ENCODE measurements at regions not wholly inside any gene's neighbourhood (a gene's known extent, or its start where the extent isn't known, plus 50 kb on each side); places are given as distances from the start of the nearest gene placed in this dataset.
A peak's percentile ranks its signal among the peaks of the same experiment; 100 is the strongest.

GRCh38 chr12:59010941-59011340 is 90.6 kb upstream of the LRIG3 start:
- Histone ChIP-seq H3K27me3 (ENCODE audit: control insufficient read depth, insufficient read depth, low read length) (no peaks in the 10 kb centered on the region), H3K4me1 (ENCODE audit: control insufficient read depth, insufficient read depth, low read length) (no peaks in the 10 kb centered on the region), H3K27ac (ENCODE audit: low read depth, low read length) (no peak overlapping the region), H3K4me3 (ENCODE audit: low read depth, low read length) (no peak overlapping the region), H3K36me3 (ENCODE audit: control insufficient read depth, insufficient read depth, low read length) (no peaks in the 10 kb centered on the region), H3K9me3 (ENCODE audit: control insufficient read depth, insufficient read depth, low read length) (no peaks in the 10 kb centered on the region)
- DNase-seq (ENCODE audit: low read depth in 4 of 6, low spot score in 6 of 6) = no peak
- 90% methylated on average over 2 of the region's 3 CpGs for WGBS (ENCODE audit: insufficient coverage)

GRCh38 chr12:59010118-59010517 is 89.8 kb upstream of the LRIG3 start:
- Histone ChIP-seq H3K4me3 (ENCODE audit: low read depth, low read length) (no peak overlapping the region), H3K27me3 (ENCODE audit: control insufficient read depth, insufficient read depth, low read length) (no peaks in the 10 kb centered on the region), H3K27ac (ENCODE audit: low read depth, low read length) (no peak overlapping the region), H3K36me3 (ENCODE audit: control insufficient read depth, insufficient read depth, low read length) (no peaks in the 10 kb centered on the region), H3K9me3 (ENCODE audit: control insufficient read depth, insufficient read depth, low read length) (no peaks in the 10 kb centered on the region), H3K4me1 (ENCODE audit: control insufficient read depth, insufficient read depth, low read length) (no peaks in the 10 kb centered on the region)
- WGBS (ENCODE audit: insufficient coverage) = 84% methylated on average over 5 of the region's 5 CpGs
- DNase-seq (ENCODE audit: low read depth in 4 of 6, low spot score in 6 of 6) = peak in 1 of 6 donors; percentile 10

- Histone ChIP-seq H3K27ac (ENCODE audit: low read depth, low read length) (no peak overlapping the region), H3K27me3 (ENCODE audit: control insufficient read depth, insufficient read depth, low read length) (no peaks in the 10 kb centered on the region), H3K36me3 (ENCODE audit: control insufficient read depth, insufficient read depth, low read length) (no peaks in the 10 kb centered on the region), H3K4me1 (ENCODE audit: control insufficient read depth, insufficient read depth, low read length) (no peaks in the 10 kb centered on the region), H3K9me3 (ENCODE audit: control insufficient read depth, insufficient read depth, low read length) (no peaks in the 10 kb centered on the region), H3K4me3 (ENCODE audit: low read depth, low read length) (no peak overlapping the region)
- WGBS (ENCODE audit: insufficient coverage) = 83% methylated on average over 1 of the region's 3 CpGs
- no peak for DNase-seq (ENCODE audit: low read depth in 4 of 6, low spot score in 6 of 6)
Measured at GRCh38 chr12:59007620-59008019, 87.3 kb upstream of the LRIG3 start.

GRCh38 chr12:59005193-59005955 is 85.1 kb upstream of the LRIG3 start:
- no peaks in the 10 kb centered on the region for H3K27me3 ChIP-seq (ENCODE audit: control insufficient read depth, insufficient read depth, low read length)
- peak in 1 of 6 donors; percentile 33 for DNase-seq (ENCODE audit: low read depth in 4 of 6, low spot score in 6 of 6)
- H3K4me3 ChIP-seq (ENCODE audit: low read depth, low read length) = no peak overlapping the region
- H3K27ac ChIP-seq (ENCODE audit: low read depth, low read length) = peak overlapping the region; percentile 10
- H3K4me1 ChIP-seq (ENCODE audit: control insufficient read depth, insufficient read depth, low read length) = no peaks in the 10 kb centered on the region
- WGBS (ENCODE audit: insufficient coverage) = no CpG with 5 or more reads among the region's 4 CpGs
- no peaks in the 10 kb centered on the region for H3K9me3 ChIP-seq (ENCODE audit: control insufficient read depth, insufficient read depth, low read length)
- H3K36me3 ChIP-seq (ENCODE audit: control insufficient read depth, insufficient read depth, low read length) = no peaks in the 10 kb centered on the region

GRCh38 chr12:59004456-59004855 is 84.2 kb upstream of the LRIG3 start:
- H3K27ac ChIP-seq (ENCODE audit: low read depth, low read length) = no peak overlapping the region
- no peaks in the 10 kb centered on the region for H3K4me1 ChIP-seq (ENCODE audit: control insufficient read depth, insufficient read depth, low read length)
- no peaks in the 10 kb centered on the region for H3K9me3 ChIP-seq (ENCODE audit: control insufficient read depth, insufficient read depth, low read length)
- H3K27me3 ChIP-seq (ENCODE audit: control insufficient read depth, insufficient read depth, low read length) = no peaks in the 10 kb centered on the region
- DNase-seq (ENCODE audit: low read depth in 4 of 6, low spot score in 6 of 6) = peak in 1 of 6 donors; percentile 59
- no peaks in the 10 kb centered on the region for H3K36me3 ChIP-seq (ENCODE audit: control insufficient read depth, insufficient read depth, low read length)
- WGBS (ENCODE audit: insufficient coverage) = no CpG with 5 or more reads among the region's 2 CpGs
- no peak overlapping the region for H3K4me3 ChIP-seq (ENCODE audit: low read depth, low read length)

GRCh38 chr12:58995666-58996363 is 75.5 kb upstream of the LRIG3 start:
- Histone ChIP-seq H3K27ac (ENCODE audit: low read depth, low read length) (no peak overlapping the region), H3K9me3 (ENCODE audit: control insufficient read depth, insufficient read depth, low read length) (no peaks in the 10 kb centered on the region), H3K27me3 (ENCODE audit: control insufficient read depth, insufficient read depth, low read length) (no peaks in the 10 kb centered on the region), H3K36me3 (ENCODE audit: control insufficient read depth, insufficient read depth, low read length) (no peaks in the 10 kb centered on the region), H3K4me1 (ENCODE audit: control insufficient read depth, insufficient read depth, low read length) (no peaks in the 10 kb centered on the region), H3K4me3 (ENCODE audit: low read depth, low read length) (no peak overlapping the region)
- no peak for DNase-seq (ENCODE audit: low read depth in 4 of 6, low spot score in 6 of 6)
- 100% methylated on average over 2 of the region's 3 CpGs for WGBS (ENCODE audit: insufficient coverage)

- Histone ChIP-seq H3K4me1 (ENCODE audit: control insufficient read depth, insufficient read depth, low read length) (no peaks in the 10 kb centered on the region), H3K27ac (ENCODE audit: low read depth, low read length) (no peak overlapping the region), H3K36me3 (ENCODE audit: control insufficient read depth, insufficient read depth, low read length) (no peaks in the 10 kb centered on the region), H3K4me3 (ENCODE audit: low read depth, low read length) (no peak overlapping the region), H3K9me3 (ENCODE audit: control insufficient read depth, insufficient read depth, low read length) (no peaks in the 10 kb centered on the region), H3K27me3 (ENCODE audit: control insufficient read depth, insufficient read depth, low read length) (no peaks in the 10 kb centered on the region)
- DNase-seq (ENCODE audit: low read depth in 4 of 6, low spot score in 6 of 6) = no peak
- 100% methylated on average over 1 of the region's 1 CpG for WGBS (ENCODE audit: insufficient coverage)
Measured at GRCh38 chr12:58988643-58989344, 68.5 kb upstream of the LRIG3 start.

- Histone ChIP-seq H3K27me3 (ENCODE audit: control insufficient read depth, insufficient read depth, low read length) (no peaks in the 10 kb centered on the region), H3K27ac (ENCODE audit: low read depth, low read length) (no peak overlapping the region), H3K9me3 (ENCODE audit: control insufficient read depth, insufficient read depth, low read length) (no peaks in the 10 kb centered on the region), H3K4me3 (ENCODE audit: low read depth, low read length) (no peak overlapping the region), H3K36me3 (ENCODE audit: control insufficient read depth, insufficient read depth, low read length) (no peaks in the 10 kb centered on the region), H3K4me1 (ENCODE audit: control insufficient read depth, insufficient read depth, low read length) (no peaks in the 10 kb centered on the region)
- no peak for DNase-seq (ENCODE audit: low read depth in 4 of 6, low spot score in 6 of 6)
- 60% methylated on average over 1 of the region's 3 CpGs for WGBS (ENCODE audit: insufficient coverage)
Measured at GRCh38 chr12:58981961-58982360, 61.7 kb upstream of the LRIG3 start.

- no peaks in the 10 kb centered on the region for H3K27me3 ChIP-seq (ENCODE audit: control insufficient read depth, insufficient read depth, low read length)
- no peak overlapping the region for H3K27ac ChIP-seq (ENCODE audit: low read depth, low read length)
- no peaks in the 10 kb centered on the region for H3K9me3 ChIP-seq (ENCODE audit: control insufficient read depth, insufficient read depth, low read length)
- H3K4me1 ChIP-seq (ENCODE audit: control insufficient read depth, insufficient read depth, low read length) = no peaks in the 10 kb centered on the region
- H3K36me3 ChIP-seq (ENCODE audit: control insufficient read depth, insufficient read depth, low read length) = no peaks in the 10 kb centered on the region
- no CpG with 5 or more reads among the region's 1 CpG for WGBS (ENCODE audit: insufficient coverage)
- H3K4me3 ChIP-seq (ENCODE audit: low read depth, low read length) = no peak overlapping the region
- no peak for DNase-seq (ENCODE audit: low read depth in 4 of 6, low spot score in 6 of 6)
Measured at GRCh38 chr12:58980768-58981167, 60.5 kb upstream of the LRIG3 start.

Measured in spinal cord (tissue), 9 donors.